ENCODE measurements at regions not wholly inside any gene's neighbourhood (a gene's known extent, or its start where the extent isn't known, plus 50 kb on each side); places are given as distances from the start of the nearest gene placed in this dataset.

DNA sequence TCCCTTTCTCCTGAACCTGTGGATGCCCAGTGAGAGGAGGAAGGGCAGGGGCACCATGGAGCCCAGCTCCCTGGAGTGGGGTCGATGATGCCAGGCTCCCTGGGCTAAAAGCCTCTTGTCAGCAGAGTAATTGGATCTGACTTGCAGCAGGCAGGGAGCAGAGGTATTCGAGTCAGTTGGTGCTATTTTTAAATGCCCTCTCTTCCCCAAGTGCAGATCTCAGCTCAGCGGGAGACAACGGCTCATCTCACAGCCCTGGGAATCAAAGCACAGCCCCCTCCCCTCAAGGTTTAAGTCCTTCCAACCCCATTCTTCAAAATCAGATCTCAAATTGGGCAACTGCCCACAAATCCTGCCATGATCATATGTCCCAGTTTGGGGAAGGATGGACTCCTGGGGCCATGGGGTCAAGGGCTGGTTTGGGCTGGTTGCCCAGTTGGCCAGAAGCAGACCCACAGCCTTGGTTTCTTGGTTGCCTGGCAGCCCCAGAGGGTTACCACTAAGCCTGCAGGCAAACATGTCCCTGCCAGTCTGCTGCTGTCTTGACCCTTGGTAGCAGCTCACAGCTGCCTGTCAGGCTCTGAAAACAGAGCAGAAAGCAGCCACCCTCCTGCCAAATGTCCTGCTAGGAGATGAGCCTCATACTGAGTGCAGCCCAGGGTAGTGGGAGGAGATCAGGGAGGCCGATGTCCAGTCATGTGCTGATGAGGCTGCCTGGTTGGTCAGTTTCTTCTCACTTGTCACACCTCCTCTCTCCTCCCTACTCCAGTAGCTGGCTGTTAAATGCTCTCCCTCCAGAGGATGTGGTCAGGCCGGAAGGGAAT, 244.9 kb downstream of the LOXHD1 start:
- TF ChIP-seq, protein P1, sequence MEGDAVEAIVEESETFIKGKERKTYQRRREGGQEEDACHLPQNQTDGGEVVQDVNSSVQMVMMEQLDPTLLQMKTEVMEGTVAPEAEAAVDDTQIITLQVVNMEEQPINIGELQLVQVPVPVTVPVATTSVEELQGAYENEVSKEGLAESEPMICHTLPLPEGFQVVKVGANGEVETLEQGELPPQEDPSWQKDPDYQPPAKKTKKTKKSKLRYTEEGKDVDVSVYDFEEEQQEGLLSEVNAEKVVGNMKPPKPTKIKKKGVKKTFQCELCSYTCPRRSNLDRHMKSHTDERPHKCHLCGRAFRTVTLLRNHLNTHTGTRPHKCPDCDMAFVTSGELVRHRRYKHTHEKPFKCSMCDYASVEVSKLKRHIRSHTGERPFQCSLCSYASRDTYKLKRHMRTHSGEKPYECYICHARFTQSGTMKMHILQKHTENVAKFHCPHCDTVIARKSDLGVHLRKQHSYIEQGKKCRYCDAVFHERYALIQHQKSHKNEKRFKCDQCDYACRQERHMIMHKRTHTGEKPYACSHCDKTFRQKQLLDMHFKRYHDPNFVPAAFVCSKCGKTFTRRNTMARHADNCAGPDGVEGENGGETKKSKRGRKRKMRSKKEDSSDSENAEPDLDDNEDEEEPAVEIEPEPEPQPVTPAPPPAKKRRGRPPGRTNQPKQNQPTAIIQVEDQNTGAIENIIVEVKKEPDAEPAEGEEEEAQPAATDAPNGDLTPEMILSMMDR (IDR thresholded peaks at IDR 0.05; ENCODE audit: low read depth, low read length, missing input control), result no peak
- TF ChIP-seq, protein P2, sequence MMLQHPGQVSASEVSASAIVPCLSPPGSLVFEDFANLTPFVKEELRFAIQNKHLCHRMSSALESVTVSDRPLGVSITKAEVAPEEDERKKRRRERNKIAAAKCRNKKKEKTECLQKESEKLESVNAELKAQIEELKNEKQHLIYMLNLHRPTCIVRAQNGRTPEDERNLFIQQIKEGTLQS (IDR thresholded peaks at IDR 0.05), result no peak
- TF ChIP-seq RAD21 (IDR thresholded peaks at IDR 0.05) (no peak), YY1 (IDR thresholded peaks at IDR 0.05) (no peak), JUND (IDR thresholded peaks at IDR 0.05) (no peak)

Data from liver (tissue), 3 donors.